HCT116 (cell line): ENCODE measurements at regions not wholly inside any gene's neighbourhood (a gene's known extent, or its start where the extent isn't known, plus 50 kb on each side); places are given as distances from the start of the nearest gene placed in this dataset.

Experiments
- ATAC-seq: fragments of 200-7000 bp; cut with Tn5 transposase; 2 replicates; pipeline ENCODE4 v1.9.1; 2020; ENCODE audit warnings: mild to moderate bottlenecking, moderate library complexity
- BruUV-seq: library from RNA; stranded (reverse); fragments of 400-500 nt; replicated peaks from 2 replicates; lab custom pipeline; 2021; lab: Mats Ljungman, UMichigan
- CTCF ChIA-PET: fragments of 300-600 bp; sonication (Branson Sonifier 250); formaldehyde crosslinking; loops from one replicate; lab custom pipeline; 2021; ENCODE audit warnings: antibody characterized with exemption; lab: Charles Lee
- POLR2A ChIA-PET: fragments of 300-600, 350-600 bp; sonication (Branson Sonifier 250); formaldehyde crosslinking; loops from one replicate; lab custom pipeline; 2021; ENCODE audit warnings: antibody characterized with exemption; lab: Charles Lee
- RAD21 ChIA-PET, 2 experiments: fragments of 300-600 bp; sonication (Branson Sonifier 250); formaldehyde crosslinking; loops; one replicate each; lab custom pipeline; 2023; ENCODE audit warnings: low total read pairs in 2 of 2; ENCODE audit not compliant: uncharacterized antibody in 2 of 2, unreplicated experiment in 2 of 2, low non-redundant PET in 1 of 2; lab: Charles Lee
- DNase-seq: peaks from one replicate; pipeline ENCODE4 v3.0.0-alpha.2; 2010; ENCODE audit warnings: low read depth, low spot score
- H2AFZ ChIP-seq: fragments of 200-600 bp; shearing (Covaris generic), sonication (generic); 2 replicates; pipeline ENCODE4 v1.6.1; 2017; ENCODE audit warnings: low read depth, mixed run types, mixed read lengths, antibody characterized with exemption, low read length; ENCODE audit not compliant: poor library complexity, severe bottlenecking
- H3K27ac ChIP-seq: 2 replicates; pipeline ENCODE4 v1.5.1; 2012; ENCODE audit warnings: low read depth, low read length
- H3K27me3 ChIP-seq: fragments of 200-600 bp; sonication (generic); 2 replicates; pipeline ENCODE4 v1.6.1; 2016; ENCODE audit warnings: mixed run types, low read length, mixed read lengths; ENCODE audit not compliant: insufficient read depth
- H3K36me3 ChIP-seq, 2 experiments: fragments of 200-500 bp in 1 of 2; fragments of 200-600 bp in 1 of 2; sonication (Bioruptor generic) in 1 of 2; sonication (generic) in 1 of 2; 2 replicates each; pipeline versions ENCODE4 v1.5.1 to v1.6.1; 2014 to 2016; ENCODE audit warnings: low read length in 2 of 2, inconsistent platforms in 1 of 2, mixed read lengths in 1 of 2, mixed run types in 1 of 2; ENCODE audit not compliant: insufficient read depth in 2 of 2, control insufficient read depth in 1 of 2
- H3K4me1 ChIP-seq, 2 experiments: fragments of 200-600 bp in 1 of 2; sonication (generic) in 1 of 2; 2 replicates each; pipeline versions ENCODE4 v1.5.1 to v1.6.1; 2012 to 2017; ENCODE audit warnings: low read length in 2 of 2, inconsistent platforms in 1 of 2, mild to moderate bottlenecking in 1 of 2, mixed read lengths in 1 of 2, mixed run types in 1 of 2, moderate library complexity in 1 of 2; ENCODE audit not compliant: insufficient read depth in 2 of 2, control insufficient read depth in 1 of 2
- H3K4me2 ChIP-seq: fragments of 200-600 bp; sonication (generic); 2 replicates; pipeline ENCODE4 v1.6.1; 2017; ENCODE audit warnings: mixed run types, low read length, mixed read lengths
- H3K4me3 ChIP-seq, 2 experiments: fragments of 200-600 bp in 1 of 2; sonication (generic) in 1 of 2; replicated peaks in 1 of 2; 2 replicates each; pipeline ENCODE4 v1.5.1; 2011 to 2016; ENCODE audit warnings: low read length in 2 of 2, control low read depth in 1 of 2, low read depth in 1 of 2, mild to moderate bottlenecking in 1 of 2, mixed read lengths in 1 of 2, mixed run types in 1 of 2
- H3K79me2 ChIP-seq: fragments of 200-600 bp; sonication (generic); 2 replicates; pipeline ENCODE4 v1.6.1; 2017; ENCODE audit warnings: mild to moderate bottlenecking, mixed run types, low read length, moderate library complexity, mixed read lengths; ENCODE audit not compliant: insufficient read depth
- H3K9ac ChIP-seq: fragments of 200-600 bp; sonication (generic); 2 replicates; pipeline ENCODE4 v1.6.1; 2016; ENCODE audit warnings: low read length, mixed read lengths
- H3K9me2 ChIP-seq: fragments of 200-600 bp; sonication (generic), shearing (Covaris generic); 2 replicates; pipeline ENCODE4 v1.6.1; 2017; ENCODE audit warnings: mixed run types, mild to moderate bottlenecking, moderate library complexity; ENCODE audit not compliant: insufficient read depth
- H3K9me3 ChIP-seq, 2 experiments: fragments of 200-500 bp in 1 of 2; fragments of 200-600 bp in 1 of 2; sonication (Bioruptor generic) in 1 of 2; sonication (generic) in 1 of 2; 2 replicates each; pipeline ENCODE4 v1.6.1; 2014 to 2017; ENCODE audit warnings: low read length in 2 of 2, mixed read lengths in 2 of 2, inconsistent platforms in 1 of 2, low read depth in 1 of 2, mild to moderate bottlenecking in 1 of 2, mixed run types in 1 of 2, moderate library complexity in 1 of 2; ENCODE audit not compliant: control insufficient read depth in 1 of 2, insufficient read depth in 1 of 2
- H4K20me1 ChIP-seq: fragments of 200-600 bp; sonication (generic), shearing (Covaris generic); 2 replicates; pipeline ENCODE4 v1.6.1; 2017; ENCODE audit warnings: mixed run types, mild to moderate bottlenecking, moderate library complexity; ENCODE audit not compliant: insufficient read depth
- CEBPB ChIP-seq: IDR thresholded peaks from 2 replicates; pipeline ENCODE4 v1.6.1; 2012; ENCODE audit warnings: low read depth
- EGR1 ChIP-seq: IDR thresholded peaks from 2 replicates; pipeline ENCODE4 v1.6.1; 2012; ENCODE audit warnings: low read depth
- ELF1 ChIP-seq: IDR thresholded peaks from 2 replicates; pipeline ENCODE4 v1.6.1; 2012; ENCODE audit warnings: low read depth, borderline replicate concordance
- EZH2 ChIP-seq: fragments of 200-600 bp; sonication (generic); IDR thresholded peaks from 2 replicates; pipeline ENCODE4 v1.6.1; 2017; ENCODE audit warnings: antibody characterized with exemption, mixed run types
- EZH2phosphoT487 ChIP-seq: fragments of 200-600 bp; IDR thresholded peaks from 2 replicates; pipeline ENCODE4 v1.6.1; 2018; ENCODE audit warnings: antibody characterized with exemption, borderline replicate concordance
- POLR2A ChIP-seq: IDR thresholded peaks from 2 replicates; pipeline ENCODE4 v1.7.0; 2011; ENCODE audit warnings: borderline replicate concordance; ENCODE audit not compliant: insufficient read depth, insufficient read length; ENCODE audit errors: extremely low read depth
- RAD21 ChIP-seq: IDR thresholded peaks from 2 replicates; pipeline ENCODE4 v1.6.1; 2012; ENCODE audit warnings: low read depth, mild to moderate bottlenecking
- REST ChIP-seq: IDR thresholded peaks from 2 replicates; pipeline ENCODE4 v1.6.1; 2012; ENCODE audit warnings: low read depth
- SIN3A ChIP-seq: IDR thresholded peaks from 2 replicates; pipeline ENCODE4 v1.6.1; 2012; ENCODE audit warnings: low read depth
- YY1 ChIP-seq: IDR thresholded peaks from 2 replicates; pipeline ENCODE4 v1.6.1; 2011; ENCODE audit warnings: low read length, low read depth, moderate library complexity, mild to moderate bottlenecking; ENCODE audit not compliant: insufficient replicate concordance; ENCODE audit errors: extremely low read depth
- ZFX ChIP-seq: fragments of 450-650 bp; IDR thresholded peaks from 2 replicates; pipeline ENCODE4 v1.6.1; 2017
- intact Hi-C: fragments of 100-400 bp; cut with micrococcal nuclease; formaldehyde crosslinking; loops from 2 replicates; pipeline ENCODE4 v1.10.0; 2022
- TF ChIP-seq, protein P1 (sequence below): IDR thresholded peaks from 2 replicates; pipeline ENCODE4 v1.6.1; 2011; ENCODE audit warnings: mild to moderate bottlenecking, low read length, moderate library complexity; ENCODE audit not compliant: insufficient replicate concordance; ENCODE audit errors: extremely low read depth

DNA sequence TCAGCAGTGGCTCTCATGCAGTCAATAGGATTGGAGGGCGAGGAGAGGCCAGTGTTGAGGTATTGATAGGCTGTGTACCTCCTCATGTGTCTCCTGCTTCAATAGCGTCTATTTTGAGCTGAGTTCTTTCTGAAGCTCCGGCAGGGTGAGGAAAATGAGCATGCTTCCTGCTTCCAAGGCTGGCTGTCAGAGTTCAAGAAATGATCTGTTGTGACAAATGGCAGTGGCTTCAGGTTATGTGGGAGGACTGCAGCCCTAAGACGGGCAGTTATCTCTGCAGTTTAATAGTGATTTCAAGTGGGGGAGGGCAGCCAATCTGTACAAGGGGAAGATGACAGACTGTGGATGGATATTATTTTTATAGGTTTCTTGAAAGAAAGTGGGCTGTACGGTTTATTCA lies 54.0 kb upstream of the CXCL14 start:
- CTCF ChIA-PET: no interaction called here

More for the DNA sequence above, 54.0 kb upstream of the CXCL14 start:
- no peak overlapping the region for H2AFZ ChIP-seq
- H3K4me1 ChIP-seq: no peaks in the 10 kb centered on the region
- no peak overlapping the region for H3K9ac ChIP-seq
- H3K27ac ChIP-seq: no peak overlapping the region
- peaks cover 12% of the 10 kb centered on the region for H3K27me3 ChIP-seq
- intact Hi-C loops: no loop called here
- H3K4me2 ChIP-seq: no peak overlapping the region
- RAD21 ChIA-PET: no interaction called here
- TF ChIP-seq ELF1 (no peak), EGR1 (no peak), CEBPB (no peak), ZFX (no peak), SIN3A (no peak), RAD21 (no peak), EZH2phosphoT487 (no peak), REST (no peak), YY1 (no peak), POLR2A (no peak), EZH2 (no peak)
- TF ChIP-seq, protein P1, sequence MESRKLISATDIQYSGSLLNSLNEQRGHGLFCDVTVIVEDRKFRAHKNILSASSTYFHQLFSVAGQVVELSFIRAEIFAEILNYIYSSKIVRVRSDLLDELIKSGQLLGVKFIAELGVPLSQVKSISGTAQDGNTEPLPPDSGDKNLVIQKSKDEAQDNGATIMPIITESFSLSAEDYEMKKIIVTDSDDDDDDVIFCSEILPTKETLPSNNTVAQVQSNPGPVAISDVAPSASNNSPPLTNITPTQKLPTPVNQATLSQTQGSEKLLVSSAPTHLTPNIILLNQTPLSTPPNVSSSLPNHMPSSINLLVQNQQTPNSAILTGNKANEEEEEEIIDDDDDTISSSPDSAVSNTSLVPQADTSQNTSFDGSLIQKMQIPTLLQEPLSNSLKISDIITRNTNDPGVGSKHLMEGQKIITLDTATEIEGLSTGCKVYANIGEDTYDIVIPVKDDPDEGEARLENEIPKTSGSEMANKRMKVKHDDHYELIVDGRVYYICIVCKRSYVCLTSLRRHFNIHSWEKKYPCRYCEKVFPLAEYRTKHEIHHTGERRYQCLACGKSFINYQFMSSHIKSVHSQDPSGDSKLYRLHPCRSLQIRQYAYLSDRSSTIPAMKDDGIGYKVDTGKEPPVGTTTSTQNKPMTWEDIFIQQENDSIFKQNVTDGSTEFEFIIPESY: no peak
- no TSS peak for BruUV-seq
- DNase-seq (no peak), ATAC-seq (no peak)
- no peaks in the 10 kb centered on the region for H3K36me3 ChIP-seq
- no peaks in the 10 kb centered on the region for H3K79me2 ChIP-seq
- H3K9me3 ChIP-seq: no peaks in the 10 kb centered on the region
- H3K9me2 ChIP-seq: no peaks in the 10 kb centered on the region
- POLR2A ChIA-PET: no interaction called here
- H3K4me3 ChIP-seq: no peak overlapping the region
- H4K20me1 ChIP-seq: no peaks in the 10 kb centered on the region
